GM12892 (cell line): ENCODE measurements at regions not wholly inside any gene's neighbourhood (a gene's known extent, or its start where the extent isn't known, plus 50 kb on each side); places are given as distances from the start of the nearest gene placed in this dataset.

Experiments used
- POLR2A ChIP-seq: IDR thresholded peaks from 2 replicates; pipeline ENCODE4 v1.6.1; 2011; ENCODE audit warnings: low read depth, low read length, control low read depth
- POLR2AphosphoS5 ChIP-seq: IDR thresholded peaks from 2 replicates; pipeline ENCODE4 v1.6.1; 2011; ENCODE audit warnings: low read depth, low read length, control low read depth

DNA sequence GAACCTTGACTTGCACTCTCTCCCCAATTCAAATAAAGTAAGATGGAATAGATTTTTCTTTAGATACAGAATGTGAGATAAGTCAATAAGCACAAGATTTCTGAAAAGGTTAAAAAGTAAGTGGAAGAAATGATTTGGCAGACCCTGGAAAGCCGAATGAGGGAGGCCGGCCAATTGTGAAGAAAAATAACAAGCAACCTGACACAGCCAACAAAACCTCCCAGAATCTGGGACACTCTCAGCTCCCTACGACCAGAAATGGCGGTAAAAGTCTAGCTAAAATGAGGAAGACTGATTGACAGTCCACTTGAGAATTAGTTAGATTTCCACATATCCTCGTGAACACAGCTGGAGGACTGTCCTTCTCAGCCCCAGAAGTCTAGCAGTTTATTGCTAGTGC is 85.4 kb downstream of the KLF12 start:
- TF ChIP-seq POLR2A (no peak), POLR2AphosphoS5 (no peak)
